ENCODE measurements at regions not wholly inside any gene's neighbourhood (a gene's known extent, or its start where the extent isn't known, plus 50 kb on each side); places are given as distances from the start of the nearest gene placed in this dataset.
"Not testable (repeated sequence)": the region's sequence is repeated elsewhere in the genome, so short reads cannot be mapped to it uniquely, and the experiment has no call there.

DNA sequence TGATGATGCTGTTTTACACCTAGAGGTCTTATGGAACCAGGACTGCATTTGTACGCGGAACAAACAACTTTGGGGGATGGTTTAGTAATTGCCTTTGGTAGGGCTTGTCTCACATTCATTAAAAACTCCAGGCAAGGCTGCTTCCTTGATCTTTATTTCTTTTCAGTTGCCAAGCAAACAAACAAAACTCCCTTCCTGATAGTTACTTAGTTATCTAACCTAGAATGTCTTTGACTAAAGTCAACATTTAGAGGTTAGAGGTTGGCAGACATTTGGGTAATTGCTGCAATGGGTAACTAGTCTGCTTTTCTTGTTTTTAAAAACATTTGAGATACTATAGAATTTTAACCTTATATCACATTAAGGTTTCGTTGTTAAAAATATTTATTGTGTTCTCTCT is 500.9 kb upstream of the PTBP2 start:
- H3K4me3 ChIP-seq (ENCODE audit: low read depth, low read length, poor library complexity, severe bottlenecking), result no peak overlapping the region
- H3K36me3 ChIP-seq (ENCODE audit: insufficient read depth, low read length), result no peaks in the 10 kb centered on the region
- no peaks in the 10 kb centered on the region for H4K20me1 ChIP-seq (ENCODE audit: insufficient read depth, low read length)
- intact Hi-C loops (cut with micrococcal nuclease; ENCODE audit: unreplicated experiment), result no loop called here
- no TSS peak for BruUV-seq (replicated peaks)
- no peaks in the 10 kb centered on the region for H3K9me3 ChIP-seq (ENCODE audit: low read length)
- DNase-seq (ENCODE audit: low spot score), result no peak
- no peak for TF ChIP-seq CTCF (conservative IDR thresholded peaks at IDR 0.05; ENCODE audit: low read length)
- TF ChIP-seq EZH2phosphoT487 (IDR thresholded peaks at IDR 0.05; ENCODE audit: borderline replicate concordance, low read depth, low read length), result no peak
- no peaks in the 10 kb centered on the region for H3K79me2 ChIP-seq (ENCODE audit: insufficient read depth, low read depth, low read length)
- no peaks in the 10 kb centered on the region for H3K9me2 ChIP-seq (ENCODE audit: insufficient read depth, low read length)
- H2AFZ ChIP-seq (ENCODE audit: low read length), result no peak overlapping the region
- H3K4me1 ChIP-seq (ENCODE audit: insufficient read depth, low read length, poor library complexity, severe bottlenecking), result no peaks in the 10 kb centered on the region
- ChIA-PET POLR2A (no interaction called here), CTCF (ENCODE audit: unreplicated experiment) (no interaction called here)
- H3K27ac ChIP-seq (ENCODE audit: low read depth, low read length, poor library complexity, severe bottlenecking), result no peak overlapping the region
- no peak overlapping the region for H3K4me2 ChIP-seq (ENCODE audit: low read length)

GRCh38 chr1:96222701-96223100 is 498.9 kb upstream of the PTBP2 start:
- CTCF ChIA-PET (ENCODE audit: unreplicated experiment), result no interaction called here
- no TSS peak for BruUV-seq (replicated peaks)
- TF ChIP-seq CTCF (conservative IDR thresholded peaks at IDR 0.05; ENCODE audit: low read length) (no peak), EZH2phosphoT487 (IDR thresholded peaks at IDR 0.05; ENCODE audit: borderline replicate concordance, low read depth, low read length) (no peak)
- H3K4me3 ChIP-seq (ENCODE audit: low read depth, low read length, poor library complexity, severe bottlenecking), result no peak overlapping the region
- no peaks in the 10 kb centered on the region for H3K36me3 ChIP-seq (ENCODE audit: insufficient read depth, low read length)
- no peaks in the 10 kb centered on the region for H3K9me2 ChIP-seq (ENCODE audit: insufficient read depth, low read length)
- no peak overlapping the region for H3K27ac ChIP-seq (ENCODE audit: low read depth, low read length, poor library complexity, severe bottlenecking)
- H3K4me2 ChIP-seq (ENCODE audit: low read length), result no peak overlapping the region
- no peak for DNase-seq (ENCODE audit: low spot score)
- no peaks in the 10 kb centered on the region for H4K20me1 ChIP-seq (ENCODE audit: insufficient read depth, low read length)
- POLR2A ChIA-PET, result interaction anchor here (0.6 to 1.2 kb wide), 2 partner anchors 9 to 1699 kb away, joined by 3 read pairs; no protein-coding TSS in a partner anchor
- H3K79me2 ChIP-seq (ENCODE audit: insufficient read depth, low read depth, low read length), result no peaks in the 10 kb centered on the region
- intact Hi-C loops (cut with micrococcal nuclease; ENCODE audit: unreplicated experiment), result no loop called here
- no peaks in the 10 kb centered on the region for H3K9me3 ChIP-seq (ENCODE audit: low read length)
- no peaks in the 10 kb centered on the region for H3K4me1 ChIP-seq (ENCODE audit: insufficient read depth, low read length, poor library complexity, severe bottlenecking)
- H2AFZ ChIP-seq (ENCODE audit: low read length), result no peak overlapping the region

DNA sequence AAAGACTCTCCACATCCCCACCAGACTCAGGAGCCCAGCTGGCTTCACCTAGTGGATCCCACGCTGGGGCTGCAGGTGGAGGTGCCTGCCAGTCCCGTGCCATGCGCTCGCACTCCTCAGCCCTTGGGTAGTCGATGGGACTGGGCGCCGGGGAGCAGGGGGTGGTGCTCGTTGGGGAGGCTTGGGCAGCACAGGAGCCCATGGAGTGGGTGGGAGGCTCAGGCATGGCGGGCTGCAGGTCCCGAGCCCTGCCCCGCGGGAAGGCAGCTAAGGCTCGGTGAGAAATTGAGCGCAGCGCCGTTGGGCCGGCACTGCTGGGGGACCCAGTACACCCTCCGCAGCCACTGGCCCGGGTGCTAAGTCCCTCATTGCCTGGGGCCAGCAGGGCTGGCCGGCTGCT is 497.4 kb upstream of the PTBP2 start:
- BruUV-seq (replicated peaks); H4K20me1 ChIP-seq (ENCODE audit: insufficient read depth, low read length); CTCF ChIA-PET (ENCODE audit: unreplicated experiment); H3K27ac ChIP-seq (ENCODE audit: low read depth, low read length, poor library complexity, severe bottlenecking); POLR2A ChIA-PET; H3K9me3 ChIP-seq (ENCODE audit: low read length); DNase-seq (ENCODE audit: low spot score); H3K9me2 ChIP-seq (ENCODE audit: insufficient read depth, low read length); H3K36me3 ChIP-seq (ENCODE audit: insufficient read depth, low read length); H2AFZ ChIP-seq (ENCODE audit: low read length); intact Hi-C loops (cut with micrococcal nuclease; ENCODE audit: unreplicated experiment); H3K4me2 ChIP-seq (ENCODE audit: low read length); H3K4me1 ChIP-seq (ENCODE audit: insufficient read depth, low read length, poor library complexity, severe bottlenecking); H3K4me3 ChIP-seq (ENCODE audit: low read depth, low read length, poor library complexity, severe bottlenecking); H3K79me2 ChIP-seq (ENCODE audit: insufficient read depth, low read depth, low read length): not testable (repeated sequence)

Measured in OCI-LY7 (cell line).